ENCODE measurements at regions not wholly inside any gene's neighbourhood (a gene's known extent, or its start where the extent isn't known, plus 50 kb on each side); places are given as distances from the start of the nearest gene placed in this dataset.

GRCh38 chr9:126093771-126094170 is 232.9 kb upstream of the MVB12B start:
- FAIRE-seq, result no peak
- BruUV-seq (replicated peaks), result no TSS peak

More at GRCh38 chr9:126093771-126094170, 232.9 kb upstream of the MVB12B start:
- CTCF ChIA-PET, result no interaction called here
- no peak overlapping the region for H3K27ac ChIP-seq (ENCODE audit: insufficient read depth, low read depth, low read length)
- H3K36me3 ChIP-seq (ENCODE audit: control insufficient read depth in 2 of 2, extremely low read depth in 1 of 2, insufficient read depth in 2 of 2, low read length in 2 of 2), result no peaks in the 10 kb centered on the region
- no peak for DNase-seq (ENCODE audit: low read depth, low spot score)
- no peak overlapping the region for H3K9ac ChIP-seq (replicated peaks; ENCODE audit: extremely low read depth, insufficient read depth, low read length)
- no peak overlapping the region for H2AFZ ChIP-seq (ENCODE audit: low read depth, low read length)
- dilution Hi-C loops (cut with MboI; ENCODE audit: extremely low pct_ligation_motif_present, low sequenced_read_pairs), result no loop called here
- no peaks in the 10 kb centered on the region for H3K9me1 ChIP-seq (replicated peaks; ENCODE audit: control insufficient read depth, extremely low read depth, insufficient read depth, low read length)
- H4K20me1 ChIP-seq (replicated peaks; ENCODE audit: control insufficient read depth, extremely low read depth, insufficient read depth, low read length), result no peaks in the 10 kb centered on the region
- no peak for TF ChIP-seq FOS (IDR thresholded peaks at IDR 0.05; ENCODE audit: borderline replicate concordance, insufficient read depth, low read length)
- TF ChIP-seq POLR2AphosphoS5 (IDR thresholded peaks at IDR 0.05; ENCODE audit: insufficient read depth, low read depth, low read length), result no peak
- no peak for TF ChIP-seq CTCF (IDR thresholded peaks at IDR 0.05; ENCODE audit: extremely low read depth in 1 of 2, insufficient read depth in 1 of 2, low read depth in 1 of 2, low read length in 2 of 2)
- TF ChIP-seq MAX (IDR thresholded peaks at IDR 0.05; ENCODE audit: insufficient read depth, insufficient read length), result no peak
- TF ChIP-seq JUN (IDR thresholded peaks at IDR 0.05; ENCODE audit: borderline replicate concordance, insufficient read depth, insufficient read length, low read depth), result no peak
- no peak for TF ChIP-seq EZH2 (IDR thresholded peaks at IDR 0.05; ENCODE audit: borderline replicate concordance, low read depth, low read length, severe bottlenecking)
- TF ChIP-seq MYC (IDR thresholded peaks at IDR 0.05; ENCODE audit: low read depth, low read length), result no peak
- TF ChIP-seq POLR2A (IDR thresholded peaks at IDR 0.05; ENCODE audit: low read depth, low read length), result no peak
- no peak for TF ChIP-seq GATA2 (IDR thresholded peaks at IDR 0.05; ENCODE audit: insufficient read depth, insufficient read length, low read depth, low read length)
- H3K4me2 ChIP-seq (ENCODE audit: insufficient read depth, low read length), result no peak overlapping the region
- no peaks in the 10 kb centered on the region for H3K79me2 ChIP-seq (ENCODE audit: control insufficient read depth, insufficient read depth, low read length)
- POLR2A ChIA-PET, result no interaction called here
- H3K4me3 ChIP-seq (replicated peaks in 1 of 3; ENCODE audit: insufficient read depth in 1 of 3, low read depth in 1 of 3, low read length in 3 of 3), result no peak overlapping the region
- intact Hi-C loops (cut with micrococcal nuclease), result no loop called here
- no peaks in the 10 kb centered on the region for H3K27me3 ChIP-seq (ENCODE audit: control insufficient read depth in 2 of 2, insufficient read depth in 2 of 2, low read length in 2 of 2)
- H3K9me3 ChIP-seq (replicated peaks; ENCODE audit: control insufficient read depth, insufficient read depth, low read length), result no peaks in the 10 kb centered on the region
- H3K4me1 ChIP-seq (ENCODE audit: control insufficient read depth, extremely low read depth, insufficient read depth, low read length), result no peaks in the 10 kb centered on the region

All from endothelial cell of umbilical vein (primary cell).